A549 (cell line): ENCODE measurements at regions not wholly inside any gene's neighbourhood (a gene's known extent, or its start where the extent isn't known, plus 50 kb on each side); places are given as distances from the start of the nearest gene placed in this dataset.

Experiments
- ATAC-seq, 2 experiments: fragments of 200-7000 bp in 1 of 2; fragments of >200 bp in 1 of 2; cut with Nextera tagmentation in 1 of 2; cut with Tn5 transposase in 1 of 2; 3 replicates each; pipeline versions ENCODE4 v1.8.0 to v1.9.1; 2018 to 2020; ENCODE audit warnings: mild to moderate bottlenecking in 1 of 2, moderate library complexity in 1 of 2
- CTCF ChIA-PET: fragments of 300-600 bp; sonication (Branson Sonifier 250); formaldehyde crosslinking; extraction: SDS; loops from one replicate; lab custom pipeline; 2021; ENCODE audit warnings: antibody characterized with exemption, inconsistent platforms; lab: Yijun Ruan, JAX
- POLR2A ChIA-PET: fragments of 350-600 bp; formaldehyde crosslinking; extraction: SDS; loops from one replicate; lab custom pipeline; 2021; ENCODE audit warnings: antibody characterized with exemption, inconsistent platforms; lab: Yijun Ruan, JAX
- DNase-seq, 2 experiments: peaks; one replicate each; pipeline versions ENCODE4 v3.0.0 to v3.0.0-alpha.2; 2011 to 2016; ENCODE audit warnings: low read depth in 1 of 2, low spot score in 1 of 2
- FAIRE-seq: peaks from 2 replicates; lab custom pipeline; 2011; peaks lifted over from hg19 to GRCh38; lab: Jason Lieb, UNC
- H3K27ac ChIP-seq, 2 experiments: fragments of >200 bp; sonication (Bioruptor Twin); formaldehyde crosslinking; 3 replicates each; pipeline ENCODE4 v1.5.1; 2016 to 2017
- H3K4me1 ChIP-seq: fragments of >200 bp; sonication (Bioruptor Twin); formaldehyde crosslinking; 3 replicates; pipeline ENCODE4 v1.6.1; 2016
- H3K4me2 ChIP-seq: fragments of >200 bp; sonication (Bioruptor Twin); formaldehyde crosslinking; 3 replicates; pipeline ENCODE4 v1.6.1; 2016
- H3K4me3 ChIP-seq: fragments of >200 bp; sonication (Bioruptor Twin); formaldehyde crosslinking; 3 replicates; pipeline ENCODE4 v1.5.1; 2016
- H3K9me3 ChIP-seq: fragments of >200 bp; sonication (Bioruptor Twin); formaldehyde crosslinking; 3 replicates; pipeline ENCODE4 v1.6.1; 2016
- EP300 ChIP-seq, 2 experiments: fragments of >200 bp; sonication (Bioruptor Twin); formaldehyde crosslinking; IDR thresholded peaks; 2 replicates in 1 of 2; 3 replicates in 1 of 2; pipeline ENCODE4 v1.6.1; 2016 to 2017
- FOXS1 ChIP-seq: fragments of 250-450 bp; sonication (Bioruptor Pico); IDR thresholded peaks from 2 replicates; pipeline ENCODE4 v1.5.0; 2020; ENCODE audit warnings: mild to moderate bottlenecking, moderate library complexity
- ZC3H11A ChIP-seq: fragments of 450-650 bp; IDR thresholded peaks from 2 replicates; pipeline ENCODE4 v1.6.1; 2014; ENCODE audit warnings: antibody characterized with exemption, mild to moderate bottlenecking
- WGBS: methylation state at CpG from one replicate; pipeline ENCODE4 v1.1.6; 2017; ENCODE audit errors: missing lambda C conversion rate; 5-methylcytosine and 5-hydroxymethylcytosine counted together
- small RNA-seq, 6 experiments: library from RNA; depleted of rRNA; stranded (forward); fragments of <200 nt; gene quantifications; one replicate each; pipeline ENCODE3, GENCODE V24; 2012

- 50% methylated on average over 5 of the region's 5 CpGs for WGBS
- no peak for TF ChIP-seq FOXS1
- no peak for TF ChIP-seq EP300 (IDR thresholded peaks at IDR 0.05)
- TF ChIP-seq ZC3H11A, result no peak
- ATAC-seq (no peak), DNase-seq (no peak), FAIRE-seq (no peak)
- Histone ChIP-seq H3K4me2 (no peak overlapping the region), H3K4me1 (no peaks in the 10 kb centered on the region), H3K27ac (no peak overlapping the region), H3K9me3 (peaks cover 8% of the 10 kb centered on the region), H3K4me3 (no peak overlapping the region)
- POLR2A ChIA-PET, result no interaction called here
- CTCF ChIA-PET, result interaction anchor here (1.3 to 1.6 kb wide), 2 partner anchors 32 to 285 kb away, joined by 3 read pairs; no protein-coding TSS in a partner anchor
Measured at GRCh38 chr1:182111496-182111895, 50.0 kb upstream of the ZNF648 start.

Small RNA genes lying in the stretch of these regions (small RNA-seq; reads per million reads assigned to genes)
- 0 reads per million in 6 experiments for gene RNU6-152P
